PC-3 (cell line): ENCODE measurements at regions not wholly inside any gene's neighbourhood (a gene's known extent, or its start where the extent isn't known, plus 50 kb on each side); places are given as distances from the start of the nearest gene placed in this dataset.
"Not testable (repeated sequence)": the region's sequence is repeated elsewhere in the genome, so short reads cannot be mapped to it uniquely, and the experiment has no call there.

Source experiments
- EZH2 ChIP-seq: fragments of 300-600 bp; sonication (generic); IDR thresholded peaks from one replicate; pipeline ENCODE4 v1.6.1; 2017; ENCODE audit warnings: antibody characterized with exemption, mild to moderate bottlenecking, low read length; ENCODE audit not compliant: unreplicated experiment
- EZH2phosphoT487 ChIP-seq: fragments of 300-600 bp; sonication (generic); IDR thresholded peaks from 2 replicates; pipeline ENCODE4 v1.6.1; 2018; ENCODE audit warnings: mild to moderate bottlenecking, antibody characterized with exemption, low read length, borderline replicate concordance
- TF ChIP-seq, protein P1 (sequence below): fragments of 300-600 bp; sonication (generic); conservative IDR thresholded peaks from 2 replicates; pipeline ENCODE4 v1.5.1; 2017; ENCODE audit warnings: antibody characterized with exemption, low read depth, mild to moderate bottlenecking, low read length

DNA sequence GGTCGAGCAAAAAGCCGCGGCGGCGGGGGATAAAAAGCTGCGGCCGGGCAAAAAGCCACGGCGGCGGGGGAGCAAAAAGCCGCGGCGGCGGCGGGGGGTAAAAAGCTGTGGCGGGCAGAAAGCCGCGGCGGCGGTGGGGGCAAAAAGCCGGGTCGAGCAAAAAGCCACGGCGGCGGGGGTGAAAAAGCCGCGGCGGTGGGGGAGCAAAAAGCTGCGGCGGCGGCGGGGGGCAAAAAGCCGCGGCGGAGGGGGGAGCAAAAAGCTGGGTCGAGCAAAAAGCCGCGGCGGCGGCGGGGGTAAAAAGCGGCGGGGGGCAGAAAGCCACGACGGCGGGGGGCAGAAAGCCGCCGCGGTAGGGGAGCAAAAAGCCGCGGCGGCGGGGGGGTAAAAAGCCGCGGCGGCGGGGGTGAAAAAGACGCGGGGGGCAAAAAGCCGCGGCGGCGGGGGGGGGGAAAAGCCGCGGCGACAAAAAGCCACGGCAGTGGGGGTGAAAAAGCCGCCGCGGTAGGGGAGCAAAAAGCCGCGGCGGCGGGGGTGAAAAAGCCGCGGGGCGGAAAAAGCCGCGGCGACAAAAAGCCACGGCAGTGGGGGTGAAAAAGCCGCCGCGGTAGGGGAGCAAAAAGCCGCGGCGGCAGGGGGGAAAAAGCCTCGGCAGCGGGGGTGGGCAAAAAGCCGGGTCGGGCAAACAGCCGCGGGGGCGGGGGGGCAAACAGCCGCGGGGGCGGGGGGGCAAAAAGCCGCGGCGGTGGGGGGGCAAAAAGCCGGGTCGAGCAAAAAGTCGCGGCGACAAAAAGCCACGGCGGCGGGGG lies 510.8 kb downstream of the FOXD4L5 start:
- TF ChIP-seq, protein P1, sequence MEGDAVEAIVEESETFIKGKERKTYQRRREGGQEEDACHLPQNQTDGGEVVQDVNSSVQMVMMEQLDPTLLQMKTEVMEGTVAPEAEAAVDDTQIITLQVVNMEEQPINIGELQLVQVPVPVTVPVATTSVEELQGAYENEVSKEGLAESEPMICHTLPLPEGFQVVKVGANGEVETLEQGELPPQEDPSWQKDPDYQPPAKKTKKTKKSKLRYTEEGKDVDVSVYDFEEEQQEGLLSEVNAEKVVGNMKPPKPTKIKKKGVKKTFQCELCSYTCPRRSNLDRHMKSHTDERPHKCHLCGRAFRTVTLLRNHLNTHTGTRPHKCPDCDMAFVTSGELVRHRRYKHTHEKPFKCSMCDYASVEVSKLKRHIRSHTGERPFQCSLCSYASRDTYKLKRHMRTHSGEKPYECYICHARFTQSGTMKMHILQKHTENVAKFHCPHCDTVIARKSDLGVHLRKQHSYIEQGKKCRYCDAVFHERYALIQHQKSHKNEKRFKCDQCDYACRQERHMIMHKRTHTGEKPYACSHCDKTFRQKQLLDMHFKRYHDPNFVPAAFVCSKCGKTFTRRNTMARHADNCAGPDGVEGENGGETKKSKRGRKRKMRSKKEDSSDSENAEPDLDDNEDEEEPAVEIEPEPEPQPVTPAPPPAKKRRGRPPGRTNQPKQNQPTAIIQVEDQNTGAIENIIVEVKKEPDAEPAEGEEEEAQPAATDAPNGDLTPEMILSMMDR = not testable (repeated sequence)
- not testable (repeated sequence) for TF ChIP-seq EZH2phosphoT487, EZH2
